HG02759 (cell line): ENCODE measurements at regions not wholly inside any gene's neighbourhood (a gene's known extent, or its start where the extent isn't known, plus 50 kb on each side); places are given as distances from the start of the nearest gene placed in this dataset.

Experiments
- ATAC-seq: cut with Tn5 transposase; IDR thresholded peaks from one replicate; pipeline ENCODE4 v1.9.1; 2021; ENCODE audit warnings: mild to moderate bottlenecking, moderate library complexity; ENCODE audit not compliant: unreplicated experiment

- ATAC-seq, result no peak
These were observed 101.7 kb downstream of the ADAMTS1 start for GRCh38 chr21:26743524-26743923.

- no peak for ATAC-seq
These were observed 106.0 kb downstream of the ADAMTS1 start for GRCh38 chr21:26739189-26739588.

- no peak for ATAC-seq
These were observed 108.8 kb downstream of the ADAMTS1 start for GRCh38 chr21:26736449-26736848.

- ATAC-seq, result peak; percentile 66
These were observed 112.6 kb downstream of the ADAMTS1 start for GRCh38 chr21:26732432-26733221.

- ATAC-seq, result no peak
These were observed 125.5 kb downstream of the ADAMTS1 start for GRCh38 chr21:26719750-26720149.

- no peak for ATAC-seq
These were observed 128.0 kb downstream of the ADAMTS1 start for GRCh38 chr21:26717146-26717739.

- peak; percentile 73 for ATAC-seq
These were observed 129.2 kb downstream of the ADAMTS1 start for GRCh38 chr21:26715878-26716506.

GRCh38 chr21:26715116-26715515, 130.1 kb downstream of the ADAMTS1 start:
- no peak for ATAC-seq

- ATAC-seq, result no peak
These were observed 135.1 kb downstream of the ADAMTS1 start for GRCh38 chr21:26710155-26710554.

- ATAC-seq, result no peak
These were observed 136.0 kb upstream of the CYYR1 start for GRCh38 chr21:26709090-26709489.

GRCh38 chr21:26708223-26708800, 135.2 kb upstream of the CYYR1 start:
- no peak for ATAC-seq

- ATAC-seq, result no peak
These were observed 134.2 kb upstream of the CYYR1 start for GRCh38 chr21:26707246-26707645.

- ATAC-seq, result no peak
These were observed 125.3 kb upstream of the CYYR1 start for GRCh38 chr21:26698416-26698815.

GRCh38 chr21:26691416-26691815, 118.3 kb upstream of the CYYR1 start:
- ATAC-seq, result no peak

GRCh38 chr21:26686705-26687104, 113.6 kb upstream of the CYYR1 start:
- no peak for ATAC-seq

GRCh38 chr21:26686278-26686677, 113.2 kb upstream of the CYYR1 start:
- ATAC-seq, result peak; percentile 94

- no peak for ATAC-seq
These were observed 111.8 kb upstream of the CYYR1 start for GRCh38 chr21:26684889-26685288.

- ATAC-seq, result no peak
These were observed 110.9 kb upstream of the CYYR1 start for GRCh38 chr21:26683996-26684395.

- no peak for ATAC-seq
These were observed 106.2 kb upstream of the CYYR1 start for GRCh38 chr21:26679284-26679683.

GRCh38 chr21:26674323-26674722, 101.2 kb upstream of the CYYR1 start:
- ATAC-seq, result no peak

GRCh38 chr21:26669215-26669764, 96.2 kb upstream of the CYYR1 start:
- no peak for ATAC-seq
